Neuronal stem cell (in vitro differentiated cells): ENCODE measurements at regions not wholly inside any gene's neighbourhood (a gene's known extent, or its start where the extent isn't known, plus 50 kb on each side); places are given as distances from the start of the nearest gene placed in this dataset.

Source experiments
- DNase-seq: peaks from one replicate; pipeline ENCODE4 v3.0.0-alpha.2; 2013; ENCODE audit warnings: low spot score
- H2AFZ ChIP-seq: one replicate; pipeline ENCODE4 v1.6.1; 2013; ENCODE audit warnings: mild to moderate bottlenecking, low read length, inconsistent platforms
- H2AK5ac ChIP-seq: 2 replicates; pipeline ENCODE4 v1.6.1; 2013; ENCODE audit warnings: low read depth, mild to moderate bottlenecking, inconsistent platforms, low read length, moderate library complexity, mixed read lengths
- H2BK120ac ChIP-seq: 2 replicates; pipeline ENCODE4 v1.6.1; 2013; ENCODE audit warnings: low read depth, mild to moderate bottlenecking, inconsistent platforms, low read length, moderate library complexity, mixed read lengths
- H2BK12ac ChIP-seq: one replicate; pipeline ENCODE4 v1.6.1; 2013; ENCODE audit warnings: low read length, inconsistent platforms
- H2BK15ac ChIP-seq: 2 replicates; pipeline ENCODE4 v1.6.1; 2013; ENCODE audit warnings: mild to moderate bottlenecking, low read length, inconsistent platforms, mixed read lengths
- H2BK5ac ChIP-seq: one replicate; pipeline ENCODE4 v1.6.1; 2013; ENCODE audit warnings: inconsistent platforms, mild to moderate bottlenecking, low read length, moderate library complexity
- H3K14ac ChIP-seq: one replicate; pipeline ENCODE4 v1.6.1; 2013; ENCODE audit warnings: low read length, inconsistent platforms
- H3K18ac ChIP-seq: 2 replicates; pipeline ENCODE4 v1.6.1; 2013; ENCODE audit warnings: low read length, inconsistent platforms
- H3K23ac ChIP-seq: 2 replicates; pipeline ENCODE4 v1.6.1; 2013; ENCODE audit warnings: low read depth, mild to moderate bottlenecking, mixed read lengths, low read length, inconsistent platforms; ENCODE audit not compliant: poor library complexity
- H3K27ac ChIP-seq: replicated peaks from 3 replicates; pipeline ENCODE4 v1.5.1; 2013; ENCODE audit warnings: low read length, inconsistent platforms
- H3K27me3 ChIP-seq, 3 experiments: 2 replicates each; pipeline ENCODE4 v1.6.1; 2013; ENCODE audit warnings: low read length in 3 of 3, mild to moderate bottlenecking in 2 of 3, inconsistent platforms in 1 of 3, low read depth in 1 of 3, mixed read lengths in 1 of 3, moderate library complexity in 1 of 3; ENCODE audit not compliant: control insufficient read depth in 3 of 3, insufficient read depth in 3 of 3
- H3K36me3 ChIP-seq, 2 donors: replicated peaks in 1 of 2; 2 replicates each; pipeline ENCODE4 v1.6.1; 2013; ENCODE audit warnings: low read length in 2 of 2; ENCODE audit not compliant: control insufficient read depth in 2 of 2, insufficient read depth in 2 of 2
- H3K4ac ChIP-seq: 2 replicates; pipeline ENCODE4 v1.6.1; 2013; ENCODE audit warnings: inconsistent platforms, mild to moderate bottlenecking, low read length, moderate library complexity
- H3K4me1 ChIP-seq, 2 donors: 1 replicate in 1 of 2; 2 replicates in 1 of 2; pipeline ENCODE4 v1.6.1; 2013; ENCODE audit warnings: low read length in 2 of 2, low read depth in 1 of 2; ENCODE audit not compliant: control insufficient read depth in 2 of 2, insufficient read depth in 1 of 2
- H3K4me2 ChIP-seq: one replicate; pipeline ENCODE4 v1.6.1; 2013; ENCODE audit warnings: mild to moderate bottlenecking, low read length, inconsistent platforms; ENCODE audit not compliant: insufficient read depth, poor library complexity, severe bottlenecking
- H3K4me3 ChIP-seq, 2 donors: 2 replicates each; pipeline ENCODE4 v1.5.1; 2013; ENCODE audit warnings: low read length in 2 of 2, mild to moderate bottlenecking in 2 of 2, inconsistent platforms in 1 of 2, moderate library complexity in 1 of 2
- H3K79me1 ChIP-seq: one replicate; pipeline ENCODE4 v1.6.1; 2013; ENCODE audit warnings: low read depth, mild to moderate bottlenecking, inconsistent platforms, low read length, moderate library complexity
- H3K9ac ChIP-seq: one replicate; pipeline ENCODE4 v1.6.1; 2013; ENCODE audit warnings: mild to moderate bottlenecking, low read depth, low read length, inconsistent platforms; ENCODE audit not compliant: poor library complexity
- H3K9me3 ChIP-seq, 2 donors: replicated peaks in 1 of 2; 2 replicates each; pipeline versions ENCODE3 to v1.6.1; 2013; ENCODE audit warnings: low read length in 2 of 2, mild to moderate bottlenecking in 2 of 2, inconsistent platforms in 1 of 2, low read depth in 1 of 2, mixed read lengths in 1 of 2, moderate library complexity in 1 of 2; ENCODE audit not compliant: control insufficient read depth in 2 of 2, insufficient read depth in 1 of 2
- H4K8ac ChIP-seq: one replicate; pipeline ENCODE4 v1.6.1; 2013; ENCODE audit warnings: low read depth, mild to moderate bottlenecking, inconsistent platforms, low read length, moderate library complexity
- H4K91ac ChIP-seq: one replicate; pipeline ENCODE4 v1.6.1; 2013; ENCODE audit warnings: low read length, low read depth, mild to moderate bottlenecking, inconsistent platforms; ENCODE audit not compliant: poor library complexity
- WGBS, 2 donors: extraction: QIAGEN DNeasy Blood & Tissue Kit; methylation state at CpG; one replicate each; pipeline ENCODE4 v1.1.7; 2013; ENCODE audit warnings: missing lambda C conversion rate in 2 of 2, mixed read lengths in 1 of 2; ENCODE audit not compliant: insufficient read length in 2 of 2, insufficient replicate concordance in 1 of 2; ENCODE audit errors: extremely low coverage in 2 of 2; 5-methylcytosine and 5-hydroxymethylcytosine counted together

GRCh38 chr2:59910166-59910565 lies 643.3 kb downstream of the BCL11A start:
- no CpG with 5 or more reads among the region's 1 CpG for WGBS, 2 donors
- no peak overlapping the region for H3K14ac ChIP-seq

GRCh38 chr2:59909147-59909546 lies 644.3 kb downstream of the BCL11A start:
- no peak overlapping the region for H2AFZ ChIP-seq
- H2BK5ac ChIP-seq, result no peak overlapping the region
- no peak overlapping the region for H2BK12ac ChIP-seq
- H3K36me3 ChIP-seq, result no peaks in the 10 kb centered on the region
- no peak for DNase-seq
- no peaks in the 10 kb centered on the region for H3K79me1 ChIP-seq
- no peaks in the 10 kb centered on the region for H3K27me3 ChIP-seq
- no peak overlapping the region for H3K9ac ChIP-seq
- no CpG with 5 or more reads among the region's 3 CpGs for WGBS, 2 donors
- H3K18ac ChIP-seq, result no peak overlapping the region
- H3K23ac ChIP-seq, result no peak overlapping the region
- H3K4me2 ChIP-seq, result no peak overlapping the region
- no peaks in the 10 kb centered on the region for H3K9me3 ChIP-seq
- no peak overlapping the region for H3K4ac ChIP-seq
- no peak overlapping the region for H4K8ac ChIP-seq
- H3K27ac ChIP-seq, result no peak overlapping the region
- no peak overlapping the region for H2BK120ac ChIP-seq
- no peak overlapping the region for H2BK15ac ChIP-seq
- no peak overlapping the region for H4K91ac ChIP-seq
- H2AK5ac ChIP-seq, result no peak overlapping the region
- no peak overlapping the region for H3K14ac ChIP-seq
- H3K4me1 ChIP-seq, result no peaks in the 10 kb centered on the region
- H3K4me3 ChIP-seq, result no peak overlapping the region

More at GRCh38 chr2:59910166-59910565, 643.3 kb downstream of the BCL11A start:
- H3K9me3 ChIP-seq, result no peaks in the 10 kb centered on the region
- no peak overlapping the region for H3K4me3 ChIP-seq
- H2BK5ac ChIP-seq, result no peak overlapping the region
- H3K23ac ChIP-seq, result no peak overlapping the region
- no peak overlapping the region for H3K27ac ChIP-seq
- no peaks in the 10 kb centered on the region for H3K36me3 ChIP-seq
- H4K91ac ChIP-seq, result no peak overlapping the region
- H3K79me1 ChIP-seq, result no peaks in the 10 kb centered on the region
- H2BK15ac ChIP-seq, result no peak overlapping the region
- H2BK12ac ChIP-seq, result no peak overlapping the region
- DNase-seq, result no peak
- H3K4me1 ChIP-seq, result no peaks in the 10 kb centered on the region
- H2BK120ac ChIP-seq, result no peak overlapping the region
- H3K18ac ChIP-seq, result no peak overlapping the region
- H2AFZ ChIP-seq, result no peak overlapping the region
- no peak overlapping the region for H3K4ac ChIP-seq
- H4K8ac ChIP-seq, result no peak overlapping the region
- H3K27me3 ChIP-seq, result no peaks in the 10 kb centered on the region
- no peak overlapping the region for H3K9ac ChIP-seq
- no peak overlapping the region for H3K4me2 ChIP-seq
- no peak overlapping the region for H2AK5ac ChIP-seq

GRCh38 chr2:59905731-59906130 lies 647.7 kb downstream of the BCL11A start:
- Histone ChIP-seq H2BK15ac (no peak overlapping the region), H3K23ac (no peak overlapping the region), H3K4me2 (no peak overlapping the region), H3K4ac (no peak overlapping the region), H3K79me1 (no peaks in the 10 kb centered on the region), H2BK120ac (no peak overlapping the region), H3K27ac (no peak overlapping the region), H3K27me3 (no peaks in the 10 kb centered on the region), H3K4me1 (peaks cover 0 to under 1% of the 10 kb centered on the region in 2 donors), H3K9ac (no peak overlapping the region), H3K36me3 (no peaks in the 10 kb centered on the region), H2BK5ac (no peak overlapping the region), H3K9me3 (no peaks in the 10 kb centered on the region), H4K8ac (no peak overlapping the region), H3K4me3 (no peak overlapping the region), H4K91ac (no peak overlapping the region), H2BK12ac (no peak overlapping the region), H2AK5ac (no peak overlapping the region), H3K14ac (no peak overlapping the region), H3K18ac (no peak overlapping the region), H2AFZ (no peak overlapping the region)
- WGBS, 2 donors, result no CpG with 5 or more reads among the region's 2 CpGs
- no peak for DNase-seq

GRCh38 chr2:59903994-59904544 lies 649.4 kb downstream of the BCL11A start:
- Histone ChIP-seq H3K14ac (no peak overlapping the region), H3K36me3 (no peaks in the 10 kb centered on the region), H3K9ac (no peak overlapping the region), H3K27me3 (no peaks in the 10 kb centered on the region), H2BK15ac (no peak overlapping the region), H3K27ac (no peak overlapping the region), H2BK5ac (no peak overlapping the region), H2BK120ac (no peak overlapping the region), H2BK12ac (no peak overlapping the region), H3K79me1 (no peaks in the 10 kb centered on the region), H3K4me3 (no peak overlapping the region), H3K4me2 (no peak overlapping the region), H2AK5ac (no peak overlapping the region), H3K9me3 (no peaks in the 10 kb centered on the region), H4K91ac (no peak overlapping the region), H3K23ac (no peak overlapping the region), H3K4me1 (peaks cover 0 to 2% of the 10 kb centered on the region in 2 donors), H3K4ac (no peak overlapping the region), H4K8ac (no peak overlapping the region), H3K18ac (no peak overlapping the region), H2AFZ (no peak overlapping the region)
- WGBS, 2 donors, result no CpG with 5 or more reads among the region's 9 CpGs
- DNase-seq, result no peak
